HepG2 (cell line): ENCODE measurements at regions not wholly inside any gene's neighbourhood (a gene's known extent, or its start where the extent isn't known, plus 50 kb on each side); places are given as distances from the start of the nearest gene placed in this dataset.

ENCODE experiments used
- ATAC-seq: fragments of 200-7000 bp; cut with Tn5 transposase; 3 replicates; pipeline ENCODE4 v1.9.1; 2020; ENCODE audit warnings: mild to moderate bottlenecking, moderate library complexity
- BruUV-seq: library from RNA; stranded (reverse); fragments of 400-500 nt; replicated peaks from 2 replicates; lab custom pipeline; 2021; lab: Mats Ljungman, UMichigan
- CTCF ChIA-PET: fragments of 300-600 bp; formaldehyde crosslinking; extraction: SDS; loops from one replicate; lab custom pipeline; 2021; ENCODE audit warnings: low total read pairs, inconsistent platforms, low intra/inter-chr PET ratio; lab: Yijun Ruan, JAX
- POLR2A ChIA-PET: fragments of 350-600 bp; sonication (Branson Sonifier 250); formaldehyde crosslinking; loops from one replicate; lab custom pipeline; 2020; ENCODE audit warnings: antibody characterized with exemption, inconsistent platforms; lab: Yijun Ruan, JAX
- DNase-seq: peaks from one replicate; pipeline ENCODE4 v3.0.0-alpha.2; 2015; ENCODE audit warnings: low spot score
- FAIRE-seq: peaks from 3 replicates; lab custom pipeline; 2011; peaks lifted over from hg19 to GRCh38; lab: Jason Lieb, UNC
- H2AFZ ChIP-seq: one replicate; pipeline ENCODE4 v1.6.1; 2011; ENCODE audit warnings: low read length, inconsistent platforms
- H3K27ac ChIP-seq: fragments of 300-600 bp; 3 replicates; pipeline ENCODE4 v1.8.0; 2011; ENCODE audit warnings: mixed run types, mild to moderate bottlenecking, mixed read lengths, low read length, inconsistent platforms; ENCODE audit not compliant: insufficient read depth; ENCODE audit errors: extremely low read length
- H3K27me3 ChIP-seq, 2 experiments: fragments of 200-600 bp in 1 of 2; 2 replicates in 1 of 2; 3 replicates in 1 of 2; pipeline versions ENCODE4 v1.6.0 to v1.8.0; 2011; ENCODE audit warnings: low read length in 2 of 2, mild to moderate bottlenecking in 2 of 2, moderate library complexity in 2 of 2, inconsistent platforms in 1 of 2; ENCODE audit not compliant: insufficient read depth in 2 of 2, control insufficient read depth in 1 of 2
- H3K36me3 ChIP-seq, 2 experiments: fragments of 200-600 bp in 1 of 2; replicated peaks in 1 of 2; 2 replicates in 1 of 2; 3 replicates in 1 of 2; pipeline versions ENCODE4 v1.5.1 to v1.8.0; 2011; ENCODE audit warnings: low read length in 2 of 2, inconsistent platforms in 1 of 2; ENCODE audit not compliant: insufficient read depth in 2 of 2, control insufficient read depth in 1 of 2
- H3K4me1 ChIP-seq: 2 replicates; pipeline ENCODE4 v1.5.1; 2012; ENCODE audit warnings: low read length, inconsistent platforms; ENCODE audit not compliant: insufficient read depth
- H3K4me2 ChIP-seq: 2 replicates; pipeline ENCODE4 v1.6.0; 2011; ENCODE audit warnings: low read depth, low read length, inconsistent platforms
- H3K4me3 ChIP-seq, 3 experiments: fragments of 200-600 bp in 1 of 3; sonication (generic), shearing (Covaris generic) in 1 of 3; replicated peaks in 1 of 3; 2 replicates each; pipeline ENCODE4 v1.5.1; 2011 to 2016; ENCODE audit warnings: low read length in 3 of 3, inconsistent platforms in 2 of 3, low read depth in 2 of 3, mild to moderate bottlenecking in 2 of 3, control low read depth in 1 of 3, mixed read lengths in 1 of 3; ENCODE audit not compliant: insufficient read depth in 1 of 3
- H3K79me2 ChIP-seq: one replicate; pipeline ENCODE4 v1.6.1; 2011; ENCODE audit warnings: low read length, inconsistent platforms; ENCODE audit not compliant: insufficient read depth
- H3K9ac ChIP-seq: 2 replicates; pipeline ENCODE4 v1.6.0; 2011; ENCODE audit warnings: mild to moderate bottlenecking, low read depth, low read length, inconsistent platforms; ENCODE audit not compliant: insufficient read depth
- H3K9me3 ChIP-seq: 2 replicates; pipeline ENCODE4 v1.5.1; 2012; ENCODE audit warnings: mild to moderate bottlenecking, low read length
- H4K20me1 ChIP-seq: 2 replicates; pipeline ENCODE4 v1.6.0; 2011; ENCODE audit warnings: inconsistent platforms, mild to moderate bottlenecking, low read length, moderate library complexity; ENCODE audit not compliant: insufficient read depth
- BRCA1 ChIP-seq: sonication (generic); formaldehyde crosslinking; IDR thresholded peaks from 2 replicates; pipeline ENCODE4 v1.4.0; 2020; ENCODE audit warnings: missing genetic modification reagents
- CREM ChIP-seq, 2 experiments: sonication (generic) in 1 of 2; formaldehyde crosslinking in 1 of 2; IDR thresholded peaks; 2 replicates each; pipeline versions ENCODE4 v1.4.0 to v1.6.1; 2016 to 2020; ENCODE audit warnings: antibody characterized with exemption in 1 of 2, mild to moderate bottlenecking in 1 of 2, missing genetic modification reagents in 1 of 2
- TBP ChIP-seq: sonication (generic); formaldehyde crosslinking; IDR thresholded peaks from 2 replicates; pipeline ENCODE4 v1.5.0; 2020; ENCODE audit warnings: missing genetic modification reagents
- ZFP82 ChIP-seq: sonication (generic); formaldehyde crosslinking; IDR thresholded peaks from 2 replicates; pipeline ENCODE4 v1.5.1; 2020; ENCODE audit warnings: mild to moderate bottlenecking, missing genetic modification reagents, borderline replicate concordance
- ZNF274 ChIP-seq: sonication (generic); formaldehyde crosslinking; IDR thresholded peaks from 2 replicates; pipeline ENCODE4 v1.5.1; 2020; ENCODE audit warnings: mild to moderate bottlenecking, missing genetic modification reagents
- ZNF335 ChIP-seq: sonication (generic); formaldehyde crosslinking; IDR thresholded peaks from 2 replicates; pipeline ENCODE4 v1.4.0; 2020; ENCODE audit warnings: missing genetic modification reagents
- WGBS: methylation state at CpG from one replicate; pipeline ENCODE4 v1.1.6; 2017; ENCODE audit warnings: low lambda C conversion rate; 5-methylcytosine and 5-hydroxymethylcytosine counted together
- in situ Hi-C: cut with HindIII; loops from 2 replicates; pipeline ENCODE4 v1.10.0; 2017; ENCODE audit warnings: low pct_unique_long_range_greater_than_20kb; ENCODE audit not compliant: extremely low pct_ligation_motif_present
- intact Hi-C: fragments of 100-400 bp; cut with micrococcal nuclease; formaldehyde crosslinking; loops from one replicate; pipeline ENCODE4 v1.10.0; 2022; ENCODE audit not compliant: unreplicated experiment
- TF ChIP-seq, protein P1 (sequence below): sonication (generic); formaldehyde crosslinking; conservative IDR thresholded peaks from 2 replicates; pipeline ENCODE4 v1.8.1; 2023; ENCODE audit warnings: missing genetic modification reagents
- TF ChIP-seq, protein P2 (sequence below): IDR thresholded peaks from 2 replicates; pipeline ENCODE4 v1.6.1; 2016; ENCODE audit warnings: missing compliant biosample characterization, missing genetic modification reagents, borderline replicate concordance

GRCh38 chr12:77630790-77631445 lies 199.8 kb upstream of the NAV3 start:
- ChIA-PET POLR2A (no interaction called here), CTCF (no interaction called here)
- DNase-seq (no peak), FAIRE-seq (no peak), ATAC-seq (no peak)
- Histone ChIP-seq H3K9me3 (no peaks in the 10 kb centered on the region), H3K9ac (no peak overlapping the region), H3K79me2 (no peaks in the 10 kb centered on the region), H3K36me3 (no peaks in the 10 kb centered on the region), H3K4me3 (no peak overlapping the region), H3K27me3 (no peaks in the 10 kb centered on the region; a peak in 1 of 5 replicates), H4K20me1 (no peaks in the 10 kb centered on the region), H3K4me1 (no peaks in the 10 kb centered on the region), H2AFZ (no peak overlapping the region), H3K27ac (no peak overlapping the region), H3K4me2 (no peak overlapping the region)
- WGBS = 0% methylated on average over 1 of the region's 1 CpG
- TF ChIP-seq, protein P1, sequence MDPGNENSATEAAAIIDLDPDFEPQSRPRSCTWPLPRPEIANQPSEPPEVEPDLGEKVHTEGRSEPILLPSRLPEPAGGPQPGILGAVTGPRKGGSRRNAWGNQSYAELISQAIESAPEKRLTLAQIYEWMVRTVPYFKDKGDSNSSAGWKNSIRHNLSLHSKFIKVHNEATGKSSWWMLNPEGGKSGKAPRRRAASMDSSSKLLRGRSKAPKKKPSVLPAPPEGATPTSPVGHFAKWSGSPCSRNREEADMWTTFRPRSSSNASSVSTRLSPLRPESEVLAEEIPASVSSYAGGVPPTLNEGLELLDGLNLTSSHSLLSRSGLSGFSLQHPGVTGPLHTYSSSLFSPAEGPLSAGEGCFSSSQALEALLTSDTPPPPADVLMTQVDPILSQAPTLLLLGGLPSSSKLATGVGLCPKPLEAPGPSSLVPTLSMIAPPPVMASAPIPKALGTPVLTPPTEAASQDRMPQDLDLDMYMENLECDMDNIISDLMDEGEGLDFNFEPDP (CRISPR knock-in tag) = no peak
- no peak for TF ChIP-seq CREM (IDR thresholded peaks at IDR 0.05)
- TF ChIP-seq CREM (CRISPR knock-in tag; IDR thresholded peaks at IDR 0.05) = no peak
- intact Hi-C loops (no loop called here), in situ Hi-C loops (no loop called here)
- no TSS peak for BruUV-seq

GRCh38 chr12:77630344-77630743 lies 200.3 kb upstream of the NAV3 start:
- DNase-seq (no peak), ATAC-seq (no peak), FAIRE-seq (no peak)
- in situ Hi-C loops = no loop called here
- ChIA-PET CTCF (no interaction called here), POLR2A (no interaction called here)
- TF ChIP-seq TBP (no peak), BRCA1 (CRISPR knock-in tag) (no peak), ZNF274 (no peak), ZFP82 (CRISPR knock-in tag) (no peak), ZNF335 (CRISPR knock-in tag) (no peak)
- TF ChIP-seq, protein P2, sequence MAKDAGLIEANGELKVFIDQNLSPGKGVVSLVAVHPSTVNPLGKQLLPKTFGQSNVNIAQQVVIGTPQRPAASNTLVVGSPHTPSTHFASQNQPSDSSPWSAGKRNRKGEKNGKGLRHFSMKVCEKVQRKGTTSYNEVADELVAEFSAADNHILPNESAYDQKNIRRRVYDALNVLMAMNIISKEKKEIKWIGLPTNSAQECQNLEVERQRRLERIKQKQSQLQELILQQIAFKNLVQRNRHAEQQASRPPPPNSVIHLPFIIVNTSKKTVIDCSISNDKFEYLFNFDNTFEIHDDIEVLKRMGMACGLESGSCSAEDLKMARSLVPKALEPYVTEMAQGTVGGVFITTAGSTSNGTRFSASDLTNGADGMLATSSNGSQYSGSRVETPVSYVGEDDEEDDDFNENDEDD (CRISPR knock-in tag) = no peak
- Histone ChIP-seq H3K36me3 (no peaks in the 10 kb centered on the region), H4K20me1 (no peaks in the 10 kb centered on the region), H3K4me1 (no peaks in the 10 kb centered on the region), H3K9me3 (no peaks in the 10 kb centered on the region), H3K9ac (no peak overlapping the region), H3K4me2 (no peak overlapping the region), H3K27ac (no peak overlapping the region), H3K79me2 (no peaks in the 10 kb centered on the region), H3K4me3 (no peak overlapping the region), H2AFZ (no peak overlapping the region), H3K27me3 (no peaks in the 10 kb centered on the region; a peak in 1 of 5 replicates)
- no TSS peak for BruUV-seq
- WGBS = 5% methylated on average over 3 of the region's 3 CpGs
- intact Hi-C loops = no loop called here
